ACC112 (cell line): ENCODE measurements at regions not wholly inside any gene's neighbourhood (a gene's known extent, or its start where the extent isn't known, plus 50 kb on each side); places are given as distances from the start of the nearest gene placed in this dataset.
"Not testable (repeated sequence)": the region's sequence is repeated elsewhere in the genome, so short reads cannot be mapped to it uniquely, and the experiment has no call there.

Experiments used
- H2AFZ ChIP-seq: fragments of 200-600 bp; sonication (generic); one replicate; pipeline ENCODE4 v1.6.0; 2017; ENCODE audit warnings: antibody characterized with exemption, low read length; ENCODE audit not compliant: unreplicated experiment
- H3K27ac ChIP-seq: fragments of 200-600 bp; sonication (generic); 2 replicates; pipeline ENCODE4 v1.5.1; 2014; ENCODE audit warnings: low read depth, mild to moderate bottlenecking, antibody characterized with exemption, low read length, moderate library complexity
- H3K27me3 ChIP-seq: fragments of 200-600 bp; sonication (generic); 2 replicates; pipeline ENCODE4 v1.6.1; 2014; ENCODE audit warnings: mild to moderate bottlenecking, antibody characterized with exemption, low read length, moderate library complexity, mixed read lengths; ENCODE audit not compliant: insufficient read depth
- H3K36me3 ChIP-seq: fragments of 200-600 bp; sonication (generic); 2 replicates; pipeline ENCODE4 v1.6.1; 2016; ENCODE audit warnings: mild to moderate bottlenecking, antibody characterized with exemption, low read length, moderate library complexity, mixed read lengths; ENCODE audit not compliant: insufficient read depth
- H3K4me1 ChIP-seq: fragments of 200-600 bp; sonication (generic); one replicate; pipeline ENCODE4 v1.6.1; 2016; ENCODE audit warnings: low read length, mixed read lengths; ENCODE audit not compliant: insufficient read depth, unreplicated experiment, control insufficient read depth
- H3K4me3 ChIP-seq: fragments of 200-600 bp; sonication (generic); 2 replicates; pipeline ENCODE4 v1.5.1; 2014; ENCODE audit warnings: mild to moderate bottlenecking, low read depth, low read length
- H3K79me2 ChIP-seq: fragments of 200-600 bp; sonication (generic); one replicate; pipeline ENCODE4 v1.6.0; 2016; ENCODE audit warnings: low read length; ENCODE audit not compliant: control insufficient read depth, unreplicated experiment, insufficient read depth

DNA sequence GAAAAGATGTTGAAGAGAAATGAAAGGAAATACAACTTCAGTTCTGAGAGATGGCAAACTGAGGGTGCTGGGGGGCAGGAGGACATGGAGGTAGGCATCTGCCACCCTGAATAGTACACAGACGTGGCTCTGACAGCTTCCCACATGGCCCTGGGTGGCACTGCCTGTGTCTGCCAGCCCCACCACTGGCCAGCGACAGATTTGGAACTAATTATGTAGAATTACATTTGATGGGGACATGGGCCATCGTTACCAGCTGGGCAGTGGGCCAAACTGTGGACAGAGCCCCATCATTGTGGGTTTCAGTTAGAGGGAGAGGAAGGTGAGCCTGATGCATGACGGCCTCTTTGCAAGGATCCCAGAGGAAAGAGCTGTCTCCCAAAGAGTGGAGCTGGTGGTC lies 216.0 kb upstream of the HAAO start:
- Histone ChIP-seq H3K27me3 (no peaks in the 10 kb centered on the region), H3K4me1 (no peaks in the 10 kb centered on the region), H3K79me2 (no peaks in the 10 kb centered on the region), H2AFZ (no peak overlapping the region), H3K36me3 (no peaks in the 10 kb centered on the region), H3K27ac (no peak overlapping the region), H3K4me3 (no peak overlapping the region)

DNA sequence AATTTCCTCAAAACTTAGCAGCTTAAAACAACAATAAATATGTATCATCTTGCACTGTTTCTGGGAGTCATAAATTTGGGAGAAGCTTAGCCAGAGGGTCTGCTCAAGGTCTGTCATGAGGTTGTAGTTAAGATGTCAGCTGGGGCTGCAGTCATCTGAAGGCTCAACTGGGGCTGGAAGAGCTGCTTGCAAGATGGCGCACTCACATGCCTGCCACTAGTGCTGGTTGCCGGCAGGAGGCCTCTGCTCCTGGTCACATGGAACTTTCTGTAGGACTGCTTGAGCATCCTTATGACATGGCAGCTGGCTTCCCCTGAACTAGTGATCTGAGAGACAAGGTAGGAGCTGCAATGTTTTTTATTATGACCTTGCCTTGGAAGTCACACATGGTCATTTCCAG lies 215.5 kb upstream of the HAAO start:
- H3K27ac ChIP-seq: no peak overlapping the region
- H3K27me3 ChIP-seq: no peaks in the 10 kb centered on the region
- H3K4me3 ChIP-seq: no peak overlapping the region
- H3K4me1 ChIP-seq: no peaks in the 10 kb centered on the region
- H3K79me2 ChIP-seq: no peaks in the 10 kb centered on the region
- H2AFZ ChIP-seq: no peak overlapping the region
- H3K36me3 ChIP-seq: no peaks in the 10 kb centered on the region

DNA sequence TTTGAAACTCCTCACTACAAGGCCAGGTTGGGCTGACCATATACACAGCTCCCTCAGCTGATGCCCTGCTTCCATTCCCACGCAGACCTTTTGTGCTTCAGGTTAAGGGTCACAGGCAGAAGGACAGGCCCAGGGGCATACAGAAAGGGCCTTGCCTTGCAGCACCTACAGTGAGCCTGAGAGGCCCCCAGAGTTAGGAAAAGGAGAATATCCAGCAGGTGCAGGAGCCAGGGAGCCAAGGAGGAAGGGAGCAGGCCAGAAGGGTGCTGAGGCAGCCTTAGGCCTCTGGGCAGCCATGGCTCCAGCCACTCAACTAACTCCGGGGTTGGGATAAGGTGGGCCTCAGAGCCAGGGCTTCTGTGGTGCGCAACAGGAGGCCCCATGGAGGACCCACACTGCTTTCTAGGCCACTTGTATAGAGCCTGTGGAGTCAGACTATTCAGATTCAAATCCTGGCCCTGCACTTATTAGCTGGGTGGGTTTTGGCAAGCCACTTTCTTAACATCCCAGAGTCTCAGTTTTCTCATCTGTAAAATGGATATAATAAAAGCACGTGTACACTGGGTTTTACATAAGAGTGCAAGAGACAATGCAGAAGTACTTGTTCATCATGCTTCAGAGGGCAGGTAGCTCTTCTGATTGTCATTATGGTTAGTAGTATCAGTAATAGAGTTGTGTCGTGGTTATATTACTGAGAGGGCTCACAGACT lies 214.6 kb upstream of the HAAO start:
- H3K27ac ChIP-seq: no peak overlapping the region
- H3K79me2 ChIP-seq: no peaks in the 10 kb centered on the region
- H3K36me3 ChIP-seq: no peaks in the 10 kb centered on the region
- no peak overlapping the region for H2AFZ ChIP-seq
- H3K27me3 ChIP-seq: no peaks in the 10 kb centered on the region
- no peaks in the 10 kb centered on the region for H3K4me1 ChIP-seq
- H3K4me3 ChIP-seq: no peak overlapping the region

DNA sequence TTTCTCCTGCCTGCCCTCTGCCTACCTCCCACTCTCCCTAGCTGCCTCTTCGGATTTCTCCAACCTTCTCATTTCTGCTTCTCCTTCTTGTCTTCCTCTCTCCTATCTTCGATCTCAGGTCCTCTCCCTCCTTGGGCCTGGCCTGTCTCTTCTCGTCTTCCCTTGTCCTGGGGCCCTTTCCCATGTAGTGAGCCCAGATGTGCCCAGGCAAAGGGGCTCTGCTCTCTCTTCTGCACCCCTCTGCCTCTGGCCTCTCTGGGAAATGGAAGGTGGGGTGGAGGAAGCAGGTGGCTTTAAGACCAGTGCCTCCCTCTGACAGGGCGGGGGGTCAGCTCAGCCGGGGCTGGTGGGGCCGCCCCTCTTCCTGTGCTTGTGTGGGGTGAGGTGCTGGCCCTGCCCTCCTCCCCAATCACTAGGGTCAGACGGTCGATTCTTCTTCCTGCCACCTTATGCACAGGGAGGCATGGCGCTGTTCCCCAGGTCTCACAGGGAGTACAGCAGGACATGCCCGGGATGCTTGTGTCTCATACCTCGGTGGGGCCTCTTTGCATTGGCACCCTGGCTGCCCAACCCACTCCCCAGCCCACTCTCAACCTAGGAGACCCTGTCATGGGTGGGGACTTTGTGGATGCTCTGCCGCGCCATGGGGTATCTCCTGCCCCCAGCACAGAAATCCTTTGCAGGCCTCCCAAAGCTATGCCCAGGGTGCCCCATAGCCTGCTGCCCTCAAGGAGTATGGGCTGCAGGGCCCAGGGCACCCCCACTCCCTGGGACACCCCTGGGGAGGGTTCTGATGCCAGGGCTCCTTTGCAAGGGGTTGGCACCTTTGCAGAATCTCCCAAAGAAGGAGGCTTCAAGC lies 213.8 kb upstream of the HAAO start:
- H3K27ac ChIP-seq: no peak overlapping the region
- H3K4me3 ChIP-seq: no peak overlapping the region
- H3K4me1 ChIP-seq: no peaks in the 10 kb centered on the region
- no peak overlapping the region for H2AFZ ChIP-seq
- H3K79me2 ChIP-seq: no peaks in the 10 kb centered on the region
- H3K27me3 ChIP-seq: no peaks in the 10 kb centered on the region
- no peaks in the 10 kb centered on the region for H3K36me3 ChIP-seq

DNA sequence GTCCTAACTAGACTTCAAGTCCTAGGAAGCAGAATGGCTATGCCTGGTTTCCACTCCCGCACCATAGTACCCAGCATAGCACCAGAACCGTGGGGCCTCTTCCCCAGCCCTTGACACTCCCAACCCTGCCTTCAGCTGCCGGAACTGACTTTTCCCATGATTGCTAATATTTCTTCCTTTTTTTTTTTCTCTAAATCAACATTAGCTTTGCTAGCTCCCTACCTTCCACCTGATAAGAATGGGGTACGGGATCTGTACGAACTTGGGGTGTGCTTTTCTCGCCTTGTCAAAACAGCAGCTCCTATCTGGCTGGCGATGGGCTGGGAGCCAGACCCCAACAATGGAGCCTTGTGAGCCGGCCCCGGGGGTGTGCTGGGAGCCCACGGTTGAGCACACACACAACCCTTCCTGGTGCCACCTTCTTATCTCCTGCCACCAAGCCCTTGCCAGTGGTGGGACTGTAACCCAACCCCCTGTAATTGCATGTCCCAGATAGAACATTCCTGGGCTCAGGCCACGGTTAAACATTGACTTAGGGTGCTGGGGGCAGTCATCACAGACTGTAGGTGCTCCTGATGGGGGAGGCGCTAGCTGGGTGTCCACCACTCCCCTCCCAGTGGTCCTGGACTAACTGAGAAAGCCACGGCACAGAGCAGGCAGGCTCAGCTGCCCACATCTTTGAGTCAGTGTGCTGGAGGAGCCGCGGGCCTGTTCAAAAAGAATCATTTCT lies 213.0 kb upstream of the HAAO start:
- no peak overlapping the region for H2AFZ ChIP-seq
- H3K4me1 ChIP-seq: no peaks in the 10 kb centered on the region
- H3K36me3 ChIP-seq: no peaks in the 10 kb centered on the region
- H3K27ac ChIP-seq: no peak overlapping the region
- H3K27me3 ChIP-seq: no peaks in the 10 kb centered on the region
- no peak overlapping the region for H3K4me3 ChIP-seq
- H3K79me2 ChIP-seq: no peaks in the 10 kb centered on the region

DNA sequence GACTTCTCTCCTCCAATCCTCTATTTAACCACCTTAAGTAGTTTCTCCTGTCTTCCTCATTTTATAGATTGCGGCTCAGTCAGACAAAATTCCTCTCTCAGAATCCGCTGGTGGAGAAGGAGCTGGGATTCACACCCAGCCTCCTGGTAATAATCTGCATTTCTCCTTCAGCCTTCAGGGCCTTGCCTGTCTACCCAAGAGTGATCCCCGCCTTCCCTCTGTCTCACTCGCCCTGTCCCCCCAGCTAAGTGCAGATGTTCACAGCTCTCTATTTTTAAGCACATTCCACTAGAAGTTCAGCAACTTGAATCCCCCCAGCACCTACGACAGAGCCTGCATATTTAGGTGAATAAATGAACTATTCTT lies 212.5 kb upstream of the HAAO start:
- no peaks in the 10 kb centered on the region for H3K36me3 ChIP-seq

DNA sequence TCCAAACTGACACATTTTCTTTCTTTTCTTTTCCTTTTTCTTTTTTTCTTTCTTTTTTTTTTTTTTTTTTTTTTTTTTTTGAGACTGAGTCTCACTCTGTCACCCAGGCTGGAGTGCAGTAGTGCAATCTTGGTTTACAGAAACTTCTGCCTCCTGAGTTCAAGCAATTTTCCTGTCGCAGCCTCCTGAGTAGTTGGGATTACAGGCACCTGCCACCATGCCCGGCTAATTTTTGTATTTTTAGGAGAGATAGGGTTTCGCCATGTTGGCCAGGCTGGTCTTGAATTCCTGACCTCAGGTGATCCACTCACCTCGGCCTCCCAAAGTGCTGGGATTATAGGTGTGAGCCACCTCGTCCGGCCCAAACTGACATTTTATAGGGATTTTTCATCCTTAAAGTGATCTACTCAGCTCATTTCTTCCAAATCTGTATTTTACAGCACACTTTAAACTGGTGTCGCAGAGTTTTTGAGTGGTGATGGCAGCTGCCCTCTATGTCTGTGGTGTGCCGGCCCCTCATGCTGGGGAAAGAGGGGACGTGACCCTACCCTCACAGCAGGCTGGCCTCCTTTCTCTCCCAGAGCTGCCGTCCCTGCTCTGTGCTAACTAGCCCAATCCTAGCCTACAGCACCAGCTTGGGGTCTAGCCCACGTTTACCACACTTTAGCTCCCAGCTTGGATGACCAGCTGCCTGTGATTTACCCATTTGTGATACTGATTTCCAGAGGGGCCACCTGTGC lies 211.9 kb upstream of the HAAO start:
- H3K27me3 ChIP-seq, H3K4me1 ChIP-seq: not testable (repeated sequence)

More for the DNA sequence above, 212.5 kb upstream of the HAAO start:
- Histone ChIP-seq H3K4me3 (no peak overlapping the region), H3K27ac (no peak overlapping the region), H2AFZ (no peak overlapping the region), H3K79me2 (no peaks in the 10 kb centered on the region), H3K4me1 (no peaks in the 10 kb centered on the region), H3K27me3 (no peaks in the 10 kb centered on the region)

DNA sequence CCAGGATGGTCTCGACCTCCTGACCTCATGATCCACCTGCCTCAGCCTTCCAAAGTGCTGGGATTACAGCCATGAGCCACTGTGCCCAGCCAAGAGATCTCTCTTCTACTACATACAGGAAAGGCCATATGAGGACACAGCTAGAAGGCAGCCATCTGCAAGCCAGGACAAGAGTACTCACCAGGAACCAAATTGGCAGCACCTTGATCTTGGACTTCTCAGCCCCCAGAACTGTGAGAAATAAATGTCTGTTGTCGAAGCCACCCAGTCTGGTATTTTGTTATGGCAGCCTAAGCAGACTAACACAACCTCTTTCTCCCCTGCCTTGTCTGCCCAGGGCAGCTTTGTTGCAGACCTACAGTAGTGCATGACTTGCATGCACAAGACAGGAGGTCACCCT lies 211.3 kb upstream of the HAAO start:
- no peak overlapping the region for H3K27ac ChIP-seq
- no peak overlapping the region for H3K4me3 ChIP-seq
- H2AFZ ChIP-seq: no peak overlapping the region
- H3K36me3 ChIP-seq: no peaks in the 10 kb centered on the region
- no peaks in the 10 kb centered on the region for H3K79me2 ChIP-seq
- H3K27me3 ChIP-seq: no peaks in the 10 kb centered on the region
- H3K4me1 ChIP-seq: no peaks in the 10 kb centered on the region

More for the DNA sequence above, 211.9 kb upstream of the HAAO start:
- H3K79me2 ChIP-seq, H3K4me3 ChIP-seq, H2AFZ ChIP-seq, H3K36me3 ChIP-seq, H3K27ac ChIP-seq: not testable (repeated sequence)

DNA sequence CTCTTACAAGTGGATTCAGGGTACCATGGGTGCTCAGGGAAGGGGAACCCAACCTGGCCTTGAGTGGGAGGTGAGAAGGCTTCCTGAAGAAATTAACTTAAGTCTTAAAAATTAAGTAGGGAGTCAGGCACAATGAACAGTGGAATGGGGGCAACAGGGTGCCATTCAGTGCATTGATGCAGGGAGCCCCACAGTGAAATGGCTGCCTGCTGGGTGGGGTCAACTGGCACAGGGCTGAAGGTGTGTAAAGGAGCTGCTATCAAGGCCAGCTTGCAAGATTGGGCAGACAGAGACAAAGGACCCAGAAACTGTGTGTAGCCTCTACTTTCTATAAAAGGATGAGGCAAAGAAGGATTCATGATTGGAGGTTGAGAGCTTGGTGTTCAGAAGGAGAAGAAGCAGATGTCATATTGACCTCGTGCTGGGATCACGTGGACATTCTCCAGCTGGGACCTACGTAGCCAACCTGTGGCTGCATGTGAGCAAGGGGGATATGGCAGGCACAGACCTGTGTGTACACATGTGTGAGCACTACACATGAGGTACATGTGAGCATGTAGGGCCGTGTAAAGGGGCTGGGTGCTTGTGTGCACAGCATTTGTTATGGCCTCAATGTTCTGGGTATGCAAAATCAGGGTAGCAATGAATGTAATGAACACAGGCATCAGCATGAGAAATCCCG lies 209.5 kb upstream of the HAAO start:
- H3K36me3 ChIP-seq: no peaks in the 10 kb centered on the region
- no peak overlapping the region for H3K27ac ChIP-seq
- no peak overlapping the region for H2AFZ ChIP-seq
- no peaks in the 10 kb centered on the region for H3K27me3 ChIP-seq
- no peaks in the 10 kb centered on the region for H3K79me2 ChIP-seq
- no peaks in the 10 kb centered on the region for H3K4me1 ChIP-seq
- H3K4me3 ChIP-seq: no peak overlapping the region

DNA sequence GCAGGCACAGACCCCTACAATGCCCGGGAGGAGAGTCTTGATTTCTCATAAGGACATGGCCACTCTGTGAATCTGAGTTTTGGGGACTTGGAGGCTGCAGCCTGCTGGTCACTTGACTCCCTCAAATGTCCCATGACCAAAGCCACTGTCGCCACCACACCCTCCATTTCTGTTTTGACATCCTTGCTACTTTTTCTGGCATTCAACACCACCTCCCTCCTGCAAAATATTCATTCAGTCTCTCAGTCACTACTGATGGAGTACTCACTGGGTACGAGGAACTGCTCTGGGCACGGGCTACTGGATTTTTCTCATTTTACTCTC lies 208.6 kb upstream of the HAAO start:
- no peak overlapping the region for H2AFZ ChIP-seq
- no peaks in the 10 kb centered on the region for H3K4me1 ChIP-seq
- H3K79me2 ChIP-seq: no peaks in the 10 kb centered on the region
- H3K36me3 ChIP-seq: no peaks in the 10 kb centered on the region
- H3K27ac ChIP-seq: no peak overlapping the region
- H3K4me3 ChIP-seq: no peak overlapping the region
- no peaks in the 10 kb centered on the region for H3K27me3 ChIP-seq
